Ovary (tissue), 7 donors: ENCODE measurements at regions not wholly inside any gene's neighbourhood (a gene's known extent, or its start where the extent isn't known, plus 50 kb on each side); places are given as distances from the start of the nearest gene placed in this dataset.
A peak's percentile ranks its signal among the peaks of the same experiment; 100 is the strongest.
"Not testable (repeated sequence)": the region's sequence is repeated elsewhere in the genome, so short reads cannot be mapped to it uniquely, and the experiment has no call there.

Source experiments
- DNase-seq, 5 donors: peaks; one replicate each; pipeline ENCODE4 v3.0.0-alpha.2; 2019 to 2020
- H3K27ac ChIP-seq, 2 donors: fragments of 200-600 bp; one replicate each; pipeline versions ENCODE4 v1.5.1 to v1.8.0; 2019 to 2022
- H3K27me3 ChIP-seq: fragments of 200-600 bp; one replicate; pipeline ENCODE4 v1.8.0; 2022
- H3K36me3 ChIP-seq: fragments of 200-600 bp; sonication (generic); one replicate; pipeline ENCODE4 v1.5.1; 2019
- H3K4me1 ChIP-seq: one replicate; pipeline ENCODE4 v1.8.1; 2013; ENCODE audit warnings: mild to moderate bottlenecking, moderate library complexity; ENCODE audit not compliant: insufficient read depth
- H3K4me3 ChIP-seq: fragments of 200-600 bp; sonication (generic); one replicate; pipeline ENCODE4 v1.5.1; 2017
- H3K9me3 ChIP-seq, 2 donors: fragments of 200-600 bp in 1 of 2; sonication (generic) in 1 of 2; one replicate each; pipeline versions ENCODE4 v1.5.1 to v1.8.1; 2013 to 2019; ENCODE audit warnings: mild to moderate bottlenecking in 1 of 2, moderate library complexity in 1 of 2
- EP300 ChIP-seq: sonication (generic); formaldehyde crosslinking; IDR thresholded peaks from one replicate; pipeline ENCODE4 v1.6.1; 2017; ENCODE audit warnings: antibody characterized with exemption
- POLR2A ChIP-seq: fragments of 450-650 bp; IDR thresholded peaks from one replicate; pipeline ENCODE4 v1.6.1; 2017; ENCODE audit warnings: antibody characterized with exemption, mild to moderate bottlenecking, moderate library complexity
- WGBS, 3 donors: extraction: QIAGEN DNeasy Blood & Tissue Kit in 1 of 3; methylation state at CpG; one replicate each; pipeline versions ENCODE4 v1.1.5 to v1.1.7; 2013 to 2017; 5-methylcytosine and 5-hydroxymethylcytosine counted together
- intact Hi-C, 4 donors: fragments of 100-400 bp; cut with DNase I; formaldehyde crosslinking; loops; one replicate each; pipeline versions ENCODE4 v1.11.0 to v1.15.1; 2022 to 2023
- TF ChIP-seq, protein P1 (sequence below), 3 donors: fragments of 450-650 bp in 2 of 3; fragments of 200-600 bp in 1 of 3; IDR thresholded peaks; one replicate each; pipeline versions ENCODE4 v1.5.1 to v1.8.0; 2016 to 2022; ENCODE audit warnings: antibody characterized with exemption in 3 of 3, mild to moderate bottlenecking in 1 of 3
- donor health status: DM: no; HTN: no; CAD: no; lungs with moderate emphysema.
- donor health status: DM: no; HTN: no; CAD: no.
- donor health status: Bipolar disorder and iron deficiency.
- donor health status: DM: no; HTN: no; CAD: no.
- donor health status: DM: yes; HTN: yes; CAD: no.

DNA sequence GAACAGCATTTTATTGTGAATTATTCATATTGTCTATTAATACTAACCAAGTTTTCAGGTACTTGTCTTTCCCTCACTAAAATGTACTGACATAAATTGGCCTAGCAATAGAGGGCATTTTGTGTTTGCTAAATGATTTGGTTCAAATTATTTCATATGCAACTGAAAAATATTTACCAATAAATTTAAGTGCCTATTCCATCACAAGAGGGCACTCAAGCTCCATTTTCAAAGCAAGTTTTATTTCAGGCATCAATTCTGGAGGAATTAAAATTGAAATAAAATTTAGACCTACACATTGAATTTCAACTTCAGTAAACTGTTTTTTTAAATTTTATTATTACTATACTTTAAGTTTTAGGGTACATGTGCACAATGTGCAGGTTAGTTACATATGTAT, 114.3 kb upstream of the SYNCRIP start:
- Histone ChIP-seq H3K4me3 (no peak overlapping the region), H3K4me1 (no peaks in the 10 kb centered on the region), H3K36me3 (no peaks in the 10 kb centered on the region), H3K27ac (no peak overlapping the region), H3K27me3 (no peaks in the 10 kb centered on the region), H3K9me3 (no peaks in the 10 kb centered on the region)
- DNase-seq, result no peak
- TF ChIP-seq, protein P1, sequence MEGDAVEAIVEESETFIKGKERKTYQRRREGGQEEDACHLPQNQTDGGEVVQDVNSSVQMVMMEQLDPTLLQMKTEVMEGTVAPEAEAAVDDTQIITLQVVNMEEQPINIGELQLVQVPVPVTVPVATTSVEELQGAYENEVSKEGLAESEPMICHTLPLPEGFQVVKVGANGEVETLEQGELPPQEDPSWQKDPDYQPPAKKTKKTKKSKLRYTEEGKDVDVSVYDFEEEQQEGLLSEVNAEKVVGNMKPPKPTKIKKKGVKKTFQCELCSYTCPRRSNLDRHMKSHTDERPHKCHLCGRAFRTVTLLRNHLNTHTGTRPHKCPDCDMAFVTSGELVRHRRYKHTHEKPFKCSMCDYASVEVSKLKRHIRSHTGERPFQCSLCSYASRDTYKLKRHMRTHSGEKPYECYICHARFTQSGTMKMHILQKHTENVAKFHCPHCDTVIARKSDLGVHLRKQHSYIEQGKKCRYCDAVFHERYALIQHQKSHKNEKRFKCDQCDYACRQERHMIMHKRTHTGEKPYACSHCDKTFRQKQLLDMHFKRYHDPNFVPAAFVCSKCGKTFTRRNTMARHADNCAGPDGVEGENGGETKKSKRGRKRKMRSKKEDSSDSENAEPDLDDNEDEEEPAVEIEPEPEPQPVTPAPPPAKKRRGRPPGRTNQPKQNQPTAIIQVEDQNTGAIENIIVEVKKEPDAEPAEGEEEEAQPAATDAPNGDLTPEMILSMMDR (IDR thresholded peaks at IDR 0.05), result peak; percentile 12 to 51 (median 38)
- TF ChIP-seq POLR2A, result no peak
- no peak for TF ChIP-seq EP300
- intact Hi-C loops, result no loop called here

DNA sequence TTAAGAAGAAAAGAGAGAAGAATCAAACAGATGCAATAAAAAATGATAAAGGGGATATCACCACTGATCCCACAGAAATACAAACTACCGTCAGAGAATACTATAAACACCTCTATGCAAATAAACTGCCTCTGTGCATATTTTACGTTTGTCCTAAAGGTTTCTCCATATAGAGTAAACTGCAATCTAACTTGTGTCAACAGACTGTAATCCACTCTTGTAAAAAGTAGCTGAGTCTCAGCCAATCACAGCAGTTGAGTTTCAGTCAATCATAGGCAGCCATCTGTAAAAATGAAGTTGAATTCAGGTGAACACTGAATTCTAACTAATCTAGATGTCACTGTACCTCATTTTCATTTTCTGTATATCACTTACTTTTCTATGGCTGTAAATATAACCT, 112.2 kb upstream of the SYNCRIP start:
- WGBS, 3 donors, result 52 to 64% (median 62%) methylated on average over 2 of the region's 2 CpGs
- H3K36me3 ChIP-seq, result no peaks in the 10 kb centered on the region

DNA sequence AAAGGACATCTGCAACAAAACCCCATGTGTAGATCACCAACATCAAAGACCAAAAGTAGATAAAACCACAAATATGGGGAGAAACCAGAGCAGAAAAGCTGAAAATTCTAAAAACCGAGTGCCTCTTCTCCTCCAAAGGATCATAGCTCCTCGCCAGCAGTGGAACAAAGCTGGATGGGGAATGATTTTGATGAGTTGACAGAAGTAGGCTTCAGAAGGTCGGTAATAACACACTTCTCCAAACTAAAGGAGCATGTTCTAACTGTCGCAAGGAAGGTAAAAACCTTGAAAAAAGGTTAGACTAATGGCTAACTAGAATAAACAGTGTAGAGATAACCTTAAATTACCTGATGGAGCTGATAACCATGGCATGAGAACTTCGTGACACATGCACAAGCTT, 109.9 kb upstream of the SYNCRIP start:
- H3K27ac ChIP-seq, result no peak overlapping the region
- intact Hi-C loops, result no loop called here
- no peaks in the 10 kb centered on the region for H3K36me3 ChIP-seq
- no peaks in the 10 kb centered on the region for H3K9me3 ChIP-seq
- WGBS, 3 donors, result 90 to 95% (median 92%) methylated on average over 5 of the region's 5 CpGs
- TF ChIP-seq EP300, result no peak
- TF ChIP-seq, protein P1 (IDR thresholded peaks at IDR 0.05), result no peak
- TF ChIP-seq POLR2A, result no peak
- no peak for DNase-seq
- H3K27me3 ChIP-seq, result no peaks in the 10 kb centered on the region
- H3K4me1 ChIP-seq, result no peaks in the 10 kb centered on the region
- no peak overlapping the region for H3K4me3 ChIP-seq

More for the DNA sequence above, 112.2 kb upstream of the SYNCRIP start:
- Histone ChIP-seq H3K4me3 (no peak overlapping the region), H3K9me3 (no peaks in the 10 kb centered on the region), H3K4me1 (no peaks in the 10 kb centered on the region), H3K27ac (no peak overlapping the region), H3K27me3 (no peaks in the 10 kb centered on the region)
- intact Hi-C loops, result no loop called here
- no peak for DNase-seq
- TF ChIP-seq EP300, result no peak
- TF ChIP-seq POLR2A, result no peak
- TF ChIP-seq, protein P1 (IDR thresholded peaks at IDR 0.05), result no peak

DNA sequence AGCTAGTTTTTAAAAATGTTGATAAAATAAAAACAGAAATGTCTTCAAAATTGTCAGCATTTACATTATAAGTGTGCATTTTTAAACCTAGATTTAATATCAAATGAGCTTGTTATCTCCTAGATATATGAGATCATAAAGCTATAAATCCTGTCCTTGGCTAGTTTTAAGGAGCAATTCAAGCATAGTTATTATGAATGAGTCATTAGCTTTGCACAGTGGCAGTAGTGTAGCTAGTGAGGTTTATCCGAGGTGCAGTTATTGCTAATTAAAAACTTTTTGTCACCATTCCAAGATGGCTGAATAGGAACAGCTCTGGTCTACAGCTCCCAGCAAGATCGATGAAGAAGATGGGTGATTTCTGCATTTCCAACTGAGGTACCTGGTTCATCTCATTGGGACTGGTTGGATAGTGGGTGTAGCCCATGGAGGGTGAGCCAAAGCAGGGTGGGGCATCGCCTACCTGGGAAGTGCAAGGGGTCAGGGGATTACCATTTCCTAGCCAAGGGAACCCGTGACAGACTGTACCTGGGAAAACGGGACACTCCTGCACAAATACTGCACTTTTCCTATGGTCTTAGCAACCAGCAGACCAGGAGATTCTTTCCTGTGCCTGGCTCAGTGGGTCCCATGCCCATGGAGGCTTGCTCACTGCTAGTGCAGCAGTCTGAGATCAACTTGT, 108.8 kb upstream of the SYNCRIP start:
- Histone ChIP-seq H3K36me3 (no peaks in the 10 kb centered on the region), H3K27me3 (no peaks in the 10 kb centered on the region), H3K27ac (no peak overlapping the region), H3K9me3 (no peaks in the 10 kb centered on the region), H3K4me3 (no peak overlapping the region), H3K4me1 (no peaks in the 10 kb centered on the region)
- 70 to 81% (median 81%) methylated on average over 5 of the region's 5 CpGs for WGBS, 3 donors
- TF ChIP-seq EP300, result no peak
- TF ChIP-seq, protein P1 (IDR thresholded peaks at IDR 0.05), result no peak
- intact Hi-C loops, result no loop called here
- no peak for DNase-seq

DNA sequence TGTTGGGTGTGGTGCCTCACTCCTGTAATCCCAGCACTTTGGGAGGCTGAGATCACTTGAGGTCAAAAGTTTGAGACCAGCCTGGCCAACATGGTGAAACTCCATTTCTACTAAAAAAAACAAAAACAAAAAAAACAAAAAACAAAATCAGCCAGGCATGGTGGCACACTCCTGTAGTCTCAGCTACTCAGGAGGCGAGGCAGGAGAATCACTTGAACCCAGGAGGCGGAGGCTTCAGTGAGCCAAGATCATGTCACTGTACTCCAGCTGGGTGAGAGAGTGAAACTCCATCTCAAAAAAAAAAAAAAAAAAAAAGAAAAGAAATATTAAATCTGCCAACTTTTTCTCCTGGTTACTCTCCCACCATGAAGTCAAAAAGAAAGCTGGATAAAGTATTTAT, 107.5 kb upstream of the SYNCRIP start:
- DNase-seq, H3K36me3 ChIP-seq, intact Hi-C loops, H3K27ac ChIP-seq, H3K27me3 ChIP-seq, H3K4me3 ChIP-seq, H3K4me1 ChIP-seq, H3K9me3 ChIP-seq: not testable (repeated sequence)
- WGBS, 3 donors, result 85 to 93% (median 87%) methylated on average over 2 of the region's 2 CpGs
